M059J (cell line): ENCODE measurements at regions not wholly inside any gene's neighbourhood (a gene's known extent, or its start where the extent isn't known, plus 50 kb on each side); places are given as distances from the start of the nearest gene placed in this dataset.
"Not testable (repeated sequence)": the region's sequence is repeated elsewhere in the genome, so short reads cannot be mapped to it uniquely, and the experiment has no call there.

Source experiments
- DNase-seq: peaks from one replicate; pipeline ENCODE4 v3.0.0-alpha.2; 2012; ENCODE audit warnings: low read depth

DNA sequence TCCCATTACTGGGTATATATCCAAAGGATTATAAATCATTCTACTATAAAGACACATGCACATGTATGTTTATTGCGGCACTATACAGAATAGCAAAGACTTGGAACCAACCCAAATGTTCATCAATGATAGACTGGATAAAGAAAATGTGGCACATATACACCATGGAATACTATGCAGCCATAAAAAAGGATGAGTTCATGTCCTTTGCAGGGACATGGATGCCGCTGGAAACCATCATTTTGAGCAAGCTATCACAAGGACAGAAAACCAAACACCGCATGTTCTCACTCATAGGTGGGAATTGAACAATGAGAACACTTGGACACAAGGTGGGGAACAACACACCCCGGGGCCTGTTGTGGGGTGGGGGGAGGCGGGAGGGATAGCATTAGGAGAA is 57.0 kb upstream of the NEUROD1 start:
- DNase-seq: not testable (repeated sequence)

DNA sequence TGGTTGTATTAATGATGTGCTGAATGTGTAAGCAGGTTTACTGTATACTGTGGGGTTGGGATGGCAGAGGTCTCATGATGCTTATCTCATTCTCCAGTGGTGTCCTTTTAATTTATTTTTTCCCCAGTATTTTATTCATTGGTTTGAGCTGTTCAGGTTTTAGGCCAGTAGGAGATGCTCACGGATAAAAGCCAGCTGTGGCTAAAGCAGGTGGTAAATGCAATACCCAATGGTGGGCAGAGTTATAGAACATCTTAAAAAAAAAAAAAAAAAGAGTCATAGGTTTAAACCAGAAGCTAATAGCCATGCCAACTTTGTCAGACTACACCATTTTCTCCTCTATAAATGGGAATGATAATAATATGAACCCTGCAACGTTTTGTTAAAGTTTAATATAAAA is 57.8 kb upstream of the NEUROD1 start:
- peak; percentile 35 for DNase-seq

GRCh38 chr2:181738563-181738962 is 58.2 kb upstream of the NEUROD1 start:
- no peak for DNase-seq

- DNase-seq: peak; percentile 32
These were observed 61.4 kb upstream of the NEUROD1 start for GRCh38 chr2:181741756-181742155.

- DNase-seq: no peak
These were observed 62.0 kb upstream of the NEUROD1 start for GRCh38 chr2:181742361-181742760.

- peak; percentile 70 for DNase-seq
These were observed 62.8 kb upstream of the NEUROD1 start for GRCh38 chr2:181742922-181743722.

DNA sequence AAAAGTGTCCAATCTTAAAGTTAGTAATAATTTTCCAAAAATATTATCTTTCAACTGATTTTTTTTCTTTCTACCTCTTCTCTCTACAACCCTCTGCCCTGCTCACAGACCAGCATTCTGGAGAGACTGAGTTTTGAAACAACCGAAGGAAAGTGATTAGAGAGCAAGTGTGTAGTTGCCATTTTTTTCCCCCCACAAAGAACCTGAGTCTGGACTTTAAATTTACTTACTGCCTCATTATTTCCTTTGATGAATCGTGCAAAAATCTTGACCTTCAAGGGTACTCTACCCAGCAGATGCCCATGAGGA is 63.4 kb upstream of the NEUROD1 start:
- no peak for DNase-seq

GRCh38 chr2:181745796-181746540 is 65.7 kb upstream of the NEUROD1 start:
- no peak for DNase-seq

DNA sequence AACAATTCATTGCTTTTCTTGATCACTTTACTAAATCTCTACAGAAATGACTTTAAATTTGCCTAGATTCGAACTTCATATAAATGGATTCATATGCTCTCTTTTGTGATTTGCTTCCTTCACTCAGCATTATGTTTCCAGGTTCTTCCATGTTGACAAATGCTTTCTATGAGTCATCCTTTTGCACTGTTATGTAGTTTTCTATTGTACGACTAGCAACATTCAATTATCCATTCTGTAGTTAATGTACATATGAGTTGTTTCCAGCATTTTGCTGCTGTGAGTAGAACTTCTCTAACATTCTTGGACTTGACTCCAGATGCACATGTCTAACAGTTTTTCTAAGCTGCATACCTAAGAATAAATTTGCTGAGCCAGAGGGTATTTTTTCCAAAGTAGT is 66.5 kb upstream of the NEUROD1 start:
- no peak for DNase-seq

DNA sequence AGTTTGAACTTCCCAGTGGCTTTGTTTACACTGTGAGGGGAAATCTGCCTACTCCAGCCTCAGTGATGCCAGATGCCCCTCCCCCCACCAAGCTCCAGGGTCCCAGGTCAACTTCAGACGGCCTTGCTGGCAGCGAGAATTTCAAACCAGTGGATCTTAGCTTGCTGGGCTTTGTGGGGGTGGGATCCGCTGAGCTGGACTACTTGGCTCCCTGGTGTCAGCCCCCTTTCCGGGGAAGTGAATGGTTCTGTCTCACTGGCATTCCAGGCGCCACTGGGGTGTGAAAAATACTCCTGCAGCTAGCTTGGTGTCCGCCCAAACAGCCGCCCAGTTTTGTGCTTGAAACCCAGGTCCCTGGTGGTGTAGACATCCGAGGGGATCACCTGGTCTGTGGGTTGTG is 70.0 kb upstream of the NEUROD1 start:
- no peak for DNase-seq

- DNase-seq: no peak
These were observed 71.1 kb upstream of the NEUROD1 start for GRCh38 chr2:181751266-181752030.

GRCh38 chr2:181752301-181752700 is 72.0 kb upstream of the NEUROD1 start:
- DNase-seq: peak; percentile 20

GRCh38 chr2:181753686-181754085 is 73.4 kb upstream of the NEUROD1 start:
- no peak for DNase-seq

DNA sequence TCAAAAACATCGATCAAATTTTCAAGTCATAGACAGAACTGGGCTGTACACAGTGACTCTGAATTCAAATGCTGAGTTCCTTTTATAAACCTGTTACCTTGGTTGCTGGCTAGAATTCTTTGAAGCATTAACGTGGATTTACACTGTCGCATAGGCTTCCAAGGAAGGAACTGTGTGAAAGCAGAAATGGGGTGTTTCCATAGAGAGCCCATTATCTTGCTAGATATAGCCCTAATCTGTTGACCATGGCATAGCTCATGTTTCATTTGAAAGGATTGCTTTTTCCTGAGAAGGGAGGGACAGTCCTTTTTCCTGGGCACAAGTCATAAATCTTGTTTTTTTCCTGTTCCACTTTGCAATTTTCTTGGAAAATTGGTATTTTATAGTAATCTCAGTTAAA is 73.8 kb upstream of the NEUROD1 start:
- no peak for DNase-seq

DNA sequence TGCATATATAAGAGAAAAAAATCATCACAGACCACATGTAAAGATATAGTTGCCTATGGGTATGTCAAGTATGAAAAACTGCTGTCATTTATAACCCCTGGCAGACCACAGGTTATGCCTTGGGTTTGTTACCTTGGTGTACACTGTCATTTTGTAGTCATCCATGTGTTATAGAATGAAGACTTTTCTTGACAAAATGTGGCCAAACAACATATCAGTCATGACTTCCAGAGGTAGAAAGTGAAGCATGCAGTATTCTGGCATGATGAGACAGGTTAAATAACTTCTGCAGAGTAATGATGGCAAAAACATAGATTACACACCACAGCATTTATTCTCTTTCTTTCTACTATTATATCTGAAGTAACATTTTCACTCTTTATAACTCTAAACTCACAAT is 74.9 kb upstream of the NEUROD1 start:
- DNase-seq: no peak

DNA sequence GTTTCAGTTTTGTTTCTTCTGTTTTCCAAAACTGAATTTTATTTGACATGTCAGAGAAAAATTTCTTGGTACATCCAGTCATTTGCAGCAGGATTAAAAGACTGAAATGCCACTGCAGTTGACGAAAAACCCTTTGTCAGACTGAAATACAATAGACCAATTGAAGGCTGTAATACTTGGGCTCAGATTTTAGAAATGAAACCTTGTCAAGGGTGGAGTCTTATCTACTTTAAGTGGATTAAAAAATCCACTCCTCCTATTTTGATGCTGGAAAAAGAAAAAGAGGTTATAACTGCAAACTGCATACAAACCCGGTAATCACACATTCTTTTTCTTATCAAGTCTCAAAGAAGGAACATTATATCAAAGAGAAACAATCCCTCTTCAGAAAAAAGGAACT is 80.2 kb upstream of the NEUROD1 start:
- DNase-seq: no peak

- no peak for DNase-seq
These were observed 80.9 kb upstream of the NEUROD1 start for GRCh38 chr2:181761175-181761574.

DNA sequence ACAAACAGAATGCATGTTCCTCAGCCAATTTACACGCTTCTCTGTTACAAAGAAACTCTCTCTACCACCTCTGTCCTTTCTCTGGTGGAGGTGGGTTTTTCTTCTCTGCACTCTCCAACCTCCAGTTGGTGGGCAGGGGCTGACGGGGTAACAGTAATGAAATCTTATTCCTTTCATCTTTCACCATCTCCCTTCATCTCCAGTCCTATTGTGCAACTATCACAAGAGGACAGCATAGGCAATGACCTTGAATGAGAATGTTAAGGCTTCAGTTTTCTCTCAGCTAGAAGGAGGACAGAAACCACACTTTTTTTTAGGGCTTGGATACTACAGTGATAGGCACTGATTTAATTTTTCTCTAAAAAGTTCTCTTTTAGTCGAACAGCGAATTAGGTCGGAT is 81.7 kb upstream of the NEUROD1 start:
- DNase-seq: no peak

DNA sequence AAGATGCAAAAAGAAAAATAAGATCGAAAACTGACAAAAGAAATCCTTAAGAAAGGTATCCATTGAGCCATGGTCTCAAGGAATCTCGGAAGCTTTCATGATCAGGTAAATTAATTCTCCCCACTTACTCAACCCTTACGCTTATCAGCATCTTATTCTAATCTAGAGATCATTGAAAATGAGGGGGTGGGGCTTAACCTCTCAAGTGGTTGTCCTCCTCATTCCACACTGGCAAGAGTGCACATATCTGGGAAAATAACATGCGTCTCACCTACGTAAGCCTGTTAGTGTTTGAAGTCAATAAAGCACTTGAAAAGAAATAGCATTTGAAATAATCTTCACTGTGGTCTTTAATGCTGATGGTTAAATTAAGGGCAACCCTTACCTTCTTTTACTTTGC is 82.5 kb upstream of the NEUROD1 start:
- no peak for DNase-seq

GRCh38 chr2:181763423-181763822 is 83.1 kb upstream of the NEUROD1 start:
- no peak for DNase-seq

DNA sequence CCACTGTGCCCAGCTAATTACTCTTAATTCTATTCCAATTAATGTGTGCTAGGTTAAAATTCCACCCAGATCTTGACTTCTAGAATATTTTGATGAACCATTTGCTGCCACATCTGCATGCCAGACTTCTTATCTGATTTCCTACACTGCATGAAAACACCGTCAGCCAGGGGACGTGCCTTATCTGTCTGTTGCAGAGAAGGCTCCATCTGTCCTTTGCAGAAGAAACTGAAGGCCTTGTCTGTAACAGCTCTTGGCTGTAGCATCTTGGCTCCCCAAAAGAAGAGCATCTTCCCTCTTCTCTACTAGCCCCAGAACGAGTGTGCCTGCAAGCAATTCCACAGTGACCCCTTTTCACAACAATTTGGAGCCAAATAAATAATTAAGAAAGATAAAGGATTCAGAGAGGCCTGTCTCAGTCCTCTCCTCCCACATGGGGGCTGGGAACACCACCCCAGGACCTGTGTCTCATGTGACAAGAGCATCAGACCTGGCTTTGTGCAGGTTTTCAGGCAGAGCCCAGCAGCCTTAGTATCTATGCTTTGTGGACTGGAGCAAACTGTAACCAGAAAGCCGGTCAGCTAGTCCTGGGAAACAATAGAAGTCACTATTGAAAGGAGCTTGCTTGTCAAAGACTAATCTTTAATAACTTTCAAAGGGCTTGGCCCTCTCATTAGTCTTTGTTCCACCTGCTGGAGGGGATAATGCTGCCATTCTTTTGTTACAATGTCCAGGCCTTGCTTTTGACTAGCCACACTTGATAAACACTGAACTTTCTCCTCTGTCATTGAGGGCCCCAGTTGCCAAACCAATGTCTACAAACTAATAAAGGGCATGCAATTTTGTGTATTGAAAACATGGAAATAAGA is 84.0 kb upstream of the NEUROD1 start:
- no peak for DNase-seq

GRCh38 chr2:181766129-181766528 is 85.8 kb upstream of the NEUROD1 start:
- DNase-seq: peak; percentile 44
